ENCODE measurements at regions not wholly inside any gene's neighbourhood (a gene's known extent, or its start where the extent isn't known, plus 50 kb on each side); places are given as distances from the start of the nearest gene placed in this dataset.

DNA sequence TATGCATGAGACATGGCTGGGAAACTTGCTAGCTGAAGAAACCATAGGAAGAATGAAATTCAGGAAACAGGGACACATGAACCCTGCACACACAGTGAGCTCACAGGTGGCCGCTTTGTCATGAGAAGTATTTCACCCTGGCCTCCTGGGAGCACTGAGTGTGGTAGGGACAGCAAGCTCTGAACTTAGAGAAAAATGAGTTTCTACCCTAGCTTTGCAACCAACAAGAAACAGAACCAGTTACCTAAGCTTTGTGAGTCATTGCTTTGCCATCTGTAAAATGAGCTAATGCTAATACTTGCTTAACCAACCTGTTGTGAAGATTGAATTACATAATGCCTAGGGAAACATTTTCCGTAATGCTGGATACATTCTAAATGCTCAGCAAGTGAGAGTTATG, 206.6 kb upstream of the HS3ST1 start:
- Histone ChIP-seq H3K27me3 (no peaks in the 10 kb centered on the region), H3K36me3 (no peaks in the 10 kb centered on the region), H3K4me3 (no peak overlapping the region), H3K9me3 (peaks cover 0 to 5% (median 2%) of the 10 kb centered on the region in 4 donors), H3K27ac (no peak overlapping the region), H3K4me1 (no peaks in the 10 kb centered on the region)
- TF ChIP-seq POLR2A (IDR thresholded peaks at IDR 0.05) (no peak), EP300 (IDR thresholded peaks at IDR 0.05) (no peak), POLR2AphosphoS5 (IDR thresholded peaks at IDR 0.05) (no peak)
- intact Hi-C loops (cut with DNase I) = no loop called here
- WGBS, 2 donors = 92 to 93% methylated on average over 2 of the region's 2 CpGs
- DNase-seq = no peak

DNA sequence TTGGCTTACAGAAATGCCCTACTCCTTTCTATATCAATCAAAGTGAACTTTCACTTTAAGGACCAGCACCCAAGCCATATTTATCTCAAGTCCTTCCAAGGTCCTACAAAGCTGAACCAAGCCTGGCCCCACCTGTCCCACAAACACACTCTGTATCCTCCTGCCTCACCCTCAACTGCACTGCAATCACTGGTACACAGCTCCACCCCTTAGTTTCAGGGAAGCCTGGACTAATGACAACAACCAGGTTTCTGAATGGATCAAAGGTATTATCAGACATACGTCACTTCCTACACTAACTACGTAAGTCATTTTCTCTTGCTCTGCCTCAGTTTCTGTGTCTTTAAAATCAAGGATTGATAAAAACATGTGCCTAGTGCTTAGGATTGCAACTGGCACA, 205.6 kb upstream of the HS3ST1 start:
- no peak overlapping the region for H3K4me3 ChIP-seq
- no peaks in the 10 kb centered on the region for H3K4me1 ChIP-seq
- TF ChIP-seq EP300 (IDR thresholded peaks at IDR 0.05) (no peak), POLR2A (IDR thresholded peaks at IDR 0.05) (no peak), POLR2AphosphoS5 (IDR thresholded peaks at IDR 0.05) (no peak)
- TF ChIP-seq, protein P1, sequence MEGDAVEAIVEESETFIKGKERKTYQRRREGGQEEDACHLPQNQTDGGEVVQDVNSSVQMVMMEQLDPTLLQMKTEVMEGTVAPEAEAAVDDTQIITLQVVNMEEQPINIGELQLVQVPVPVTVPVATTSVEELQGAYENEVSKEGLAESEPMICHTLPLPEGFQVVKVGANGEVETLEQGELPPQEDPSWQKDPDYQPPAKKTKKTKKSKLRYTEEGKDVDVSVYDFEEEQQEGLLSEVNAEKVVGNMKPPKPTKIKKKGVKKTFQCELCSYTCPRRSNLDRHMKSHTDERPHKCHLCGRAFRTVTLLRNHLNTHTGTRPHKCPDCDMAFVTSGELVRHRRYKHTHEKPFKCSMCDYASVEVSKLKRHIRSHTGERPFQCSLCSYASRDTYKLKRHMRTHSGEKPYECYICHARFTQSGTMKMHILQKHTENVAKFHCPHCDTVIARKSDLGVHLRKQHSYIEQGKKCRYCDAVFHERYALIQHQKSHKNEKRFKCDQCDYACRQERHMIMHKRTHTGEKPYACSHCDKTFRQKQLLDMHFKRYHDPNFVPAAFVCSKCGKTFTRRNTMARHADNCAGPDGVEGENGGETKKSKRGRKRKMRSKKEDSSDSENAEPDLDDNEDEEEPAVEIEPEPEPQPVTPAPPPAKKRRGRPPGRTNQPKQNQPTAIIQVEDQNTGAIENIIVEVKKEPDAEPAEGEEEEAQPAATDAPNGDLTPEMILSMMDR (IDR thresholded peaks at IDR 0.05) = no peak
- no peak for DNase-seq
- WGBS, 2 donors = 27 to 73% methylated on average over 2 of the region's 2 CpGs
- intact Hi-C loops (cut with DNase I) = no loop called here
- peaks cover 0 to 5% (median 2%) of the 10 kb centered on the region in 4 donors for H3K9me3 ChIP-seq
- H3K27ac ChIP-seq = no peak overlapping the region
- no peaks in the 10 kb centered on the region for H3K36me3 ChIP-seq
- H3K27me3 ChIP-seq = no peaks in the 10 kb centered on the region

DNA sequence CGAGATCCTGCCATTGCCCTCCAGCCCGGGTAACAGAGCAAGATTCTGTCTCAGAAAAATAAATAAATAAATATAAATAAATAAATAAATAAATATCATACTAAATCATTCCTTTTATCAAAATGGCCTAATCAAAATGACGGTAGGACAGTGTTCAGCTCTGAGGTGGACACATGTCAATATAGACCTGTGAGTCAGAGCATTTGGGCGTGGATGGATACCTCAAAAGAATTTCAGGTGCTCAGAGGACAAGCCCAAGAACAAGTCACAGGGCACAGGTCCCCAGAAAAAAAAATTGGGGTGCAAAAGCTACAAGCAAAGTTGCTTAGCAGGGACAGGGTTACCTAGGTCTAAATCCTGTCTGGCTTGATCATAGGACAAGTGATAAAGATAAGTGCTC, 204.7 kb upstream of the HS3ST1 start:
- Histone ChIP-seq H3K4me3 (no peak overlapping the region), H3K36me3 (no peaks in the 10 kb centered on the region), H3K4me1 (no peaks in the 10 kb centered on the region), H3K27me3 (no peaks in the 10 kb centered on the region), H3K27ac (no peak overlapping the region), H3K9me3 (no peaks in the 10 kb centered on the region)
- 74 to 84% methylated on average over 4 of the region's 4 CpGs for WGBS, 2 donors
- no peak for TF ChIP-seq POLR2A (IDR thresholded peaks at IDR 0.05)
- TF ChIP-seq, protein P1 (IDR thresholded peaks at IDR 0.05) = no peak
- TF ChIP-seq EP300 (IDR thresholded peaks at IDR 0.05) = no peak
- TF ChIP-seq POLR2AphosphoS5 (IDR thresholded peaks at IDR 0.05) = no peak
- no peak for DNase-seq
- intact Hi-C loops (cut with DNase I) = no loop called here

DNA sequence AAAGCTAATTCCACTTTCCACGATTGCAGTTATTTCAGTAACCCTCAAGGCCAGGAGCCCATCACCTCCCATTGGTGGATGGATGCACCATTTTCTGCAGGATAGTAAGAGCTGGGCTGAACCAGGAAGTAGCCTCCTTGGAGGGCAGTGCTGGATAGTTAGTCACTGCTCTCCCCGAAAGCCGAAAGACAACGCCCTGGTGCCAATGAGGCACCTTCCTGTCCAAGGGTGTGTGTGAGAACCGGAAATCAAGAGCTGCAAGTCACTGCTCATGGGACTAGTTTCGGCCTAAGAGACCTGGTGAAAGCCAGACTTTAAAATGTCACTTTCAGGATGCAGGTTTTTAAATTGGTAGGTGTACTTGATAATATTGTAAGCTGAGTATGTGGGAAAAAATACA, 203.8 kb upstream of the HS3ST1 start:
- Histone ChIP-seq H3K9me3 (no peaks in the 10 kb centered on the region), H3K27ac (no peak overlapping the region), H3K4me3 (no peak overlapping the region), H3K27me3 (no peaks in the 10 kb centered on the region), H3K4me1 (no peaks in the 10 kb centered on the region), H3K36me3 (no peaks in the 10 kb centered on the region)
- 71 to 86% methylated on average over 6 of the region's 6 CpGs for WGBS, 2 donors
- no peak for TF ChIP-seq POLR2A (IDR thresholded peaks at IDR 0.05)
- TF ChIP-seq POLR2AphosphoS5 (IDR thresholded peaks at IDR 0.05) = no peak
- TF ChIP-seq, protein P1 (IDR thresholded peaks at IDR 0.05) = no peak
- no peak for TF ChIP-seq EP300 (IDR thresholded peaks at IDR 0.05)
- no peak for DNase-seq
- intact Hi-C loops (cut with DNase I) = no loop called here

DNA sequence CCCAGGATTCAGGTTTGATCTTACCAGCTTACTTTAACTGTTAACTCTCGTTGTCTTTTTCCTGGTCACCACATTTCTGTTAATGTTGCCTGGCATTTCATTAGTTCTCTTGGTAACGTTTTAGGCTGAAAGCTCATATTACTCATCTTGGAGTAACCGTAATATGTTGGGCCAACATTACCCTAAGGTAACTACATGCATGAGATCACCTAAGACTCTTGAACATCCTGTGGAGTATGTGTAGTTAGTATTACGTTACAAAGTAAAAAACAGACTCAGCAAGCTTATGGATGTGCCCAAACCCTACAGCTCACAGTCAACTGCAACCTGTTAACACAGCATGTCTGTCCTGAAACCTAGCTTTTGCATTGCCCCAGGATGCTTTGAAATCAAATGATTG, 203.3 kb upstream of the HS3ST1 start:
- Histone ChIP-seq H3K9me3 (no peaks in the 10 kb centered on the region), H3K36me3 (no peaks in the 10 kb centered on the region), H3K27me3 (no peaks in the 10 kb centered on the region), H3K4me1 (no peaks in the 10 kb centered on the region), H3K4me3 (no peak overlapping the region), H3K27ac (no peak overlapping the region)
- intact Hi-C loops (cut with DNase I) = no loop called here
- DNase-seq = no peak
- TF ChIP-seq, protein P1 (IDR thresholded peaks at IDR 0.05) = no peak
- TF ChIP-seq POLR2AphosphoS5 (IDR thresholded peaks at IDR 0.05) = no peak
- TF ChIP-seq EP300 (IDR thresholded peaks at IDR 0.05) = no peak
- TF ChIP-seq POLR2A (IDR thresholded peaks at IDR 0.05) = no peak
- 89 to 91% methylated on average over 4 of the region's 4 CpGs for WGBS, 2 donors

Measured in sigmoid colon (tissue), 6 donors.